HG03558 (cell line): ENCODE measurements at regions not wholly inside any gene's neighbourhood (a gene's known extent, or its start where the extent isn't known, plus 50 kb on each side); places are given as distances from the start of the nearest gene placed in this dataset.

Experiments used
- ATAC-seq: cut with Tn5 transposase; IDR thresholded peaks from one replicate; pipeline ENCODE4 v1.9.1; 2021; ENCODE audit warnings: moderate number of reproducible peaks; ENCODE audit not compliant: unreplicated experiment; ENCODE audit errors: extremely low read depth

- ATAC-seq = no peak
Observed at GRCh38 chr7:46191776-46192175, 270.7 kb upstream of the IGFBP3 start.

GRCh38 chr7:46191296-46191695 is 270.2 kb upstream of the IGFBP3 start:
- ATAC-seq = no peak

- ATAC-seq = no peak
Observed at GRCh38 chr7:46189255-46189790, 268.3 kb upstream of the IGFBP3 start.

- ATAC-seq = no peak
Observed at GRCh38 chr7:46186131-46186530, 265.1 kb upstream of the IGFBP3 start.

GRCh38 chr7:46179061-46179610 is 258.1 kb upstream of the IGFBP3 start:
- ATAC-seq = no peak

GRCh38 chr7:46178661-46179060 is 257.6 kb upstream of the IGFBP3 start:
- no peak for ATAC-seq

- no peak for ATAC-seq
Observed at GRCh38 chr7:46177821-46178220, 256.7 kb upstream of the IGFBP3 start.

- no peak for ATAC-seq
Observed at GRCh38 chr7:46175221-46175620, 254.1 kb upstream of the IGFBP3 start.

- ATAC-seq = no peak
Observed at GRCh38 chr7:46174196-46174580, 253.1 kb upstream of the IGFBP3 start.

- no peak for ATAC-seq
Observed at GRCh38 chr7:46173476-46174195, 252.6 kb upstream of the IGFBP3 start.

GRCh38 chr7:46170792-46171191 is 249.7 kb upstream of the IGFBP3 start:
- no peak for ATAC-seq

- no peak for ATAC-seq
Observed at GRCh38 chr7:46170021-46170420, 248.9 kb upstream of the IGFBP3 start.

- ATAC-seq = no peak
Observed at GRCh38 chr7:46169384-46169755, 248.3 kb upstream of the IGFBP3 start.

GRCh38 chr7:46168671-46169383 is 247.8 kb upstream of the IGFBP3 start:
- no peak for ATAC-seq

GRCh38 chr7:46168231-46168630 is 247.2 kb upstream of the IGFBP3 start:
- no peak for ATAC-seq

- ATAC-seq = no peak
Observed at GRCh38 chr7:46165276-46165675, 244.2 kb upstream of the IGFBP3 start.

- no peak for ATAC-seq
Observed at GRCh38 chr7:46164629-46165028, 243.6 kb upstream of the IGFBP3 start.

- no peak for ATAC-seq
Observed at GRCh38 chr7:46163246-46163645, 242.2 kb upstream of the IGFBP3 start.

GRCh38 chr7:46162609-46163008 is 241.5 kb upstream of the IGFBP3 start:
- no peak for ATAC-seq

- ATAC-seq = no peak
Observed at GRCh38 chr7:46160861-46161260, 239.8 kb upstream of the IGFBP3 start.

GRCh38 chr7:46157931-46158330 is 236.9 kb upstream of the IGFBP3 start:
- ATAC-seq = no peak
